ENCODE measurements at regions not wholly inside any gene's neighbourhood (a gene's known extent, or its start where the extent isn't known, plus 50 kb on each side); places are given as distances from the start of the nearest gene placed in this dataset.
A peak's percentile ranks its signal among the peaks of the same experiment; 100 is the strongest.

DNA sequence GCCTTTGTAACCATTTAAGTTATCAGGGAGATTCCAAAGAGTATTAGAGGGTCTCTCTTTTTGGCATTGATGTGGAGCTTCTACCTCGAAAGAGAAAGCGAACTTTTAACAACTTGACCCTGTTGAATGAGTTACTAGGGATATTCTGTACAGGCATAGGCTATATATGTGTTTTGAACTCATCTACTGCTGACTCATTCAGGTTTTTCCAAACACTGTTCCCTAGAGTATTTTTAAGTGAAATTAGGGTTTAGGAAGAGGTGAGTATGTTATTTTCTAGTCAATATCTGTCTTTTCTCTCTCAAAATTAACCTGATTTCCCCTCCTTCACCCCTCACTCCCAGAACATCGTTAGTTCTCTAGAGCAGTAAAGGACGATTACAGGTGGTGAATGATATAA is 228.1 kb upstream of the C2CD4B start:
- in situ Hi-C loops (cut with HindIII; ENCODE audit: low pct_unique_long_range_greater_than_20kb, low sequenced_read_pairs) = no loop called here
- no peak for DNase-seq (ENCODE audit: low read depth in 1 of 2, low spot score in 1 of 2)
- no peak for TF ChIP-seq JUND (IDR thresholded peaks at IDR 0.05; ENCODE audit: low read depth)

DNA sequence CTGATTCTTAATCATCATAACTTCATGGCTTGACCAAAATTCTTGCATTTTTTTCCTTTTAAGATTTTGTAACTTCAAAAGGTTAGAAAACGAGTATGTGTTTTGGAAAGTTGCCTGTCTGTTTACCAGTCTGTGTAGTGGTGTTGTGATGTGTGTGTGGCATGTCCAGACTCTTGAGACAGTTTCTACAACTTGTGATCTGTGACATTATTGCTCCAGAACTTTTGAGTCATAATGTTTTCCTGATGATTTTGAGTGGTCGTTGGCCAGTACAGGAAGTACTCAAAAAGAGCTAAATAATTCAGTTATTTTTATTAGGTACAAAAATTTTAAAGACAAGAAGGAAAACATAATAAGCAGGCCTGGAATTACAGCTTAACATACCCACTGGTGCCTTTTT is 229.0 kb upstream of the C2CD4B start:
- no peak for DNase-seq (ENCODE audit: low read depth in 1 of 2, low spot score in 1 of 2)
- in situ Hi-C loops (cut with HindIII; ENCODE audit: low pct_unique_long_range_greater_than_20kb, low sequenced_read_pairs) = no loop called here
- TF ChIP-seq JUND (IDR thresholded peaks at IDR 0.05; ENCODE audit: low read depth) = no peak

DNA sequence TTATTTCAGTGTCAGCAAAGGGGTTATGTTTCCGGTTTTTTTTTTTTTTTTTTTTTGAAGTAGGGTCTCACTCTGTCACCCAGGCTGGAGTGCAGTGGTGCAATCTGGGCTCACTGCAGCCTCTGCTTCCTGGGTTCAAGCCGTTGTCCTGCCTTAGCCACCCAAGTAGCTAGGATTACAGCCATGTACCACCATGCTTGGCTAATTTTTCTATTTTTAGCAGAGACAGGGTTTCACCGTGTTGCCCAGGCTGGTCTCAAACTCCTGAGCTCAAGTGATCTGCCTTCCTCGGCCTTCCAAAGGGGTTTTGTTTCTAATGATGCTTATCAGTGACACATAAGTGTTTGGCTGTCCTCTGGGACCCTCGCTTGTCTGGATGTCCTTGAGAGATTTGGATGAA is 235.7 kb upstream of the C2CD4B start:
- DNase-seq (ENCODE audit: low read depth in 1 of 2, low spot score in 1 of 2) = no peak
- in situ Hi-C loops (cut with HindIII; ENCODE audit: low pct_unique_long_range_greater_than_20kb, low sequenced_read_pairs) = no loop called here
- TF ChIP-seq JUND (IDR thresholded peaks at IDR 0.05; ENCODE audit: low read depth) = no peak

DNA sequence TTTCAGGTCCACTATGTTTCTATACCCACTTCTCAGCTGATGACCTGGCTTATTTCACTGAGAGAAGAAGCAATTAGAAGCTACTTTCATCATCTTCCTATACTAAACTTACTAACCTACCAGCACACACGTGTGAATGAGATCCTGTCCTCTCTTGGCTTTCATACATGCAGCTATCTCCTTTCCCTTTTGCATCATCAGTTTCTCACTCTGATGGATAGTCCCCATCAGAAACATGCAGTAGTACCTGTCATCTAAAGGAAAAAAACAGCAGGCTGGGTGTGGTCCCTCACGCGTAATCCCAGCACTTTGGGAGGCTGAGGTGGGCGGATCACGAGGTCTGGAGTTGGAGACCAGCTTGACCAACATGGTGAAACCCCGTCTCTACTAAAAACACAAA is 237.6 kb upstream of the C2CD4B start:
- no peak for TF ChIP-seq JUND (IDR thresholded peaks at IDR 0.05; ENCODE audit: low read depth)
- in situ Hi-C loops (cut with HindIII; ENCODE audit: low pct_unique_long_range_greater_than_20kb, low sequenced_read_pairs) = no loop called here
- DNase-seq (ENCODE audit: low read depth in 1 of 2, low spot score in 1 of 2) = no peak

DNA sequence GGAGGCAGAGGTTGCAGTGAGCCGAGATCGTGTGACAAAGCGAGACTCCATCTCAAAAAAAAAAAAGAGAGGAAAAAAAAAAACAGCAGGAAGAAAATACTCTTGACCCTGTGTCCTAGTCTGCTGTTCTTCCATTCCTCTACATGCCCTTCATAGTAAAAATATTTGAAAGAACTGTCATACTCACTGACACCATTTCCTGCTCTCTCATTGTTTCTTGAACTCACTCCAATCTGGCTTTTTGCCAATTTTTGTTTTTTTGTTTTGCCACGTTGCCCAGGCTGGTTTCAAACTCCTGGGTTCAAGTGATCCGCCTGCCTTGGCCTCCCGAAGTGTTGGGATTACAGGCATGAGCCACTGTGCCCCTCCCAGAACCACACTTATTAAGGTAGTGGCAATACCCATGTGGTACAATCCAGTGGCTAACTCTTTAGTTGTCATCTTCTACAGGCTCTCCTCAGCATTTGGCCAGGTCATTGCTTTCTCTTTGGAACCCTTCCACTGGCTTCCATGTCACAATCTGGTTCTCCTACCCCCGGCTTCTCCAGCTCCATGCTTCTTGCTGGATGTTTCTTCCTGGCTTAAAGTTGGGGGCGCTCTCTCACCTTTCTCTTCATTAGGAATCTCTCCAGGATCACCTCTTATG is 238.2 kb upstream of the C2CD4B start:
- DNase-seq (ENCODE audit: low read depth in 1 of 2, low spot score in 1 of 2) = peak in 1 of 2 experiments; percentile 25
- in situ Hi-C loops (cut with HindIII; ENCODE audit: low pct_unique_long_range_greater_than_20kb, low sequenced_read_pairs) = no loop called here
- no peak for TF ChIP-seq JUND (IDR thresholded peaks at IDR 0.05; ENCODE audit: low read depth)

DNA sequence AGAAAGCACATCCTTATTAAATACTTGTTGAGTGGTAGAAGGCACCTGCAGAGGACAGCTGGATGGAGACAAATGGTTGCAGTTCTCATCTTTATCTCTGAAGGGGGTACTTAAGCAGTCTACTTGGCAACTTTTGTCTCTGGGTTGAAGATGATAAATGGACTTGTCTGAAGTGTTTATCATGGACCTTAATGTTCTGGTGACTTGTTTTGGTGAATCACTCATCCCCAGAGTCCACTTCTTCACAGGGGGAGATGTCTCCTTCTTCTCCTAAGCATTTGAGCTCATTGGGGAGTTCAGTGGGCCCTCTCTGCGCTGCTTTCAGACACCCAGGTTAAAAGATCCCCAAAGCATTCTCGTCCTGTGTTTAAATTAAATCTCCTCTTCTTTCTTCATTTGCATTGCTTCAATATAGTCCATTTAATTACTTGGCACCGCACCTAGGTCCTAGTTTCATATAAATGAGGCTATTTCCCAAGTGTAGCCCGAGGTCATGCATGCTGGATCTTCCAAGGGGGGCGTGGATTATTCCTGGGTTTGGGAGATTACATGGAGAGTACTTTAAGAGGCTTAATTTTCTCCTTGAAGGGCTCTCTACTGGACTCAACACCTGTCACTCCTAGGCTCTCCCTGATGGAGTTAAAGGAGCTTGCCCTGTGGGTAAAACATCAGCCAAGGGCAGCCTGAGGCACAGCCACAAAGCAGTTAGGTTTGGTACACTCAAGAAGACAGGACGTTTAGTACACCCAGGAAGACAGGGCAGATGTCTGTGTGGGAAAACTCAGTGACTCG is 239.3 kb upstream of the C2CD4B start:
- no peak for DNase-seq (ENCODE audit: low read depth in 1 of 2, low spot score in 1 of 2)
- in situ Hi-C loops (cut with HindIII; ENCODE audit: low pct_unique_long_range_greater_than_20kb, low sequenced_read_pairs) = no loop called here
- TF ChIP-seq JUND (IDR thresholded peaks at IDR 0.05; ENCODE audit: low read depth) = no peak

DNA sequence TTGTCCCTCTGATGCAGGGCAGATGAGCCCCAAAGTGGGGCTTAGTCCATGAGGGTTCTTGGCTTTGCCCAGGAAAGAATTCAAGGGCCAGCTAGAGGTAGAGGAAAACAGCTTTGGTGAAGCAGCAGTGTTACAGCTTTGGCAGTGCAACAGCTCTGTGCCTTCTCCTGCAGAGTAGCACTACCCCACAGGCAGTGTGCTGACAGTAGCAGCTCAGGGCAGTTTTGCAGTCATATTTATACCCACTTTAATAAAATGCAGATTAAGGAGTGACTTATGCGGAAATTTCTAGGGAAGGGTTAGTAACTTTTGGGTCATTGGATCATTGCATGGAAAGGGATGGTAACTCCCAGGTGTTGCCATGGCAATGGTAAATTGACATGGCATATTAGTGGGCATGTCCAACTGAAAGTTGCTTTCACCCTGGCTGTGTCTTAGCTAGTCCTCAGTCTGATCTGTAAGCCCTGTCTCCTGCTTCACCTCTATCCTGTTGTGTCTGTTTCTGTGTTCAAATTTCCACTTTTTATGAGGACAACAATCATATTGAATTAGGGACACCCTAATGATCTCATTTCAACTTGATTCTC is 241.3 kb upstream of the C2CD4B start:
- in situ Hi-C loops (cut with HindIII; ENCODE audit: low pct_unique_long_range_greater_than_20kb, low sequenced_read_pairs) = no loop called here
- TF ChIP-seq JUND (IDR thresholded peaks at IDR 0.05; ENCODE audit: low read depth) = no peak
- DNase-seq (ENCODE audit: low read depth in 1 of 2, low spot score in 1 of 2) = no peak

DNA sequence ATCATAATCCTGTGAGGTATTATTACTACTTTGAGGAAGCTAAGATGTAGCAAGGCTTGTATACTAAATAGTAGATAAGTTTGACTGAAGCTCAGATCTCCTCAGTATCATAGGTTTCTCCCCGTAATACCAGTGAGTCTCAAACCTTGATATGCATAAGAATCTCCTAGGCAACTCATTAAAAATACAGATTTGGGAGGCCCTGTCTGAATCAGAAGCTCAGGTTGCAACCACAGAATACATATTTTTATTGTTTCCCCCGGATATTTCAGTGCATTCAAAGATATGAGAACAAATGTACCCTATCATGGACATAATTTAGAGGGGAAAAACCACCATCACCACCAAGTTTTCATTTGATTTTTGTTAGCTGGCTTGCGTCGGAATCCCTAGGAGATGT is 242.1 kb upstream of the C2CD4B start:
- TF ChIP-seq JUND (IDR thresholded peaks at IDR 0.05; ENCODE audit: low read depth) = no peak
- in situ Hi-C loops (cut with HindIII; ENCODE audit: low pct_unique_long_range_greater_than_20kb, low sequenced_read_pairs) = no loop called here
- DNase-seq (ENCODE audit: low read depth in 1 of 2, low spot score in 1 of 2) = no peak

DNA sequence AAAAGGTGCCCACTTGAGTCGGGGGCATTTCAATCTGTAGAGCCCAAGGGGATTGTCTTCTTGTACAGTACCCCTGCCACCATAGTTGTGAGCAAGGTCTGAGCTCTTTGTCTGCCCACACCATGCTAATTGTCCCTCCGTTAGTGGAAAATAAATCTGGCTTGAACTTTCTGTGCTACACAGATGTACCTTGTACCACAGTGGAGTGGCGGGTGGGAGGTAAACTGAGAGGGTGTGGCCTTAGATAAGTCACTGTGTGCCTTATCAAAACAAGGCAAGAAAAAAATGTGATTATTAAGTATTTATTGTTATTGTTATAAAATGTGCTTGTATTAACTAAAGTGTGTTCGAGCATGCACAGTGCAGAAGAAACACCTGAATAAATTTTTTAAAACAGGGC is 242.9 kb upstream of the C2CD4B start:
- in situ Hi-C loops (cut with HindIII; ENCODE audit: low pct_unique_long_range_greater_than_20kb, low sequenced_read_pairs) = no loop called here
- no peak for TF ChIP-seq JUND (IDR thresholded peaks at IDR 0.05; ENCODE audit: low read depth)
- no peak for DNase-seq (ENCODE audit: low read depth in 1 of 2, low spot score in 1 of 2)

DNA sequence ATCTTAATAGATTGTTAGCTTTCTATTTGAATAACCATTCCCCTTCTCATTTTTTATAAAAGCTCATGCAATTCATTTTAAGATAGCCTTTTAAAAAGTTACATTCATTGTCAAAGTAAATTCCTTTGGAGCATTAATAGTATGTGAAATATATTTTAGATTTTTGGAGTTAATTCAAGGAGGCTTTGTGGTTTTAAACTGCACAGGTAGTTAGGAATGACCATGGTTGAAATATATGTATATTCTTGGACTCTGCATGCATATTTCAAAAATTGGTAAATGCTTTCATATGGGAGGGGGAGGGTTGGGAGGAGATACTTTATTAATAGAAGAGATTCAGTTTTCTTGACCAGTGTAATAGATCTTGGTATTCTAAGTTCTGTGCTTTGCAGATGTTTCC is 244.4 kb upstream of the C2CD4B start:
- in situ Hi-C loops (cut with HindIII; ENCODE audit: low pct_unique_long_range_greater_than_20kb, low sequenced_read_pairs) = no loop called here
- DNase-seq (ENCODE audit: low read depth in 1 of 2, low spot score in 1 of 2) = no peak
- TF ChIP-seq JUND (IDR thresholded peaks at IDR 0.05; ENCODE audit: low read depth) = no peak

DNA sequence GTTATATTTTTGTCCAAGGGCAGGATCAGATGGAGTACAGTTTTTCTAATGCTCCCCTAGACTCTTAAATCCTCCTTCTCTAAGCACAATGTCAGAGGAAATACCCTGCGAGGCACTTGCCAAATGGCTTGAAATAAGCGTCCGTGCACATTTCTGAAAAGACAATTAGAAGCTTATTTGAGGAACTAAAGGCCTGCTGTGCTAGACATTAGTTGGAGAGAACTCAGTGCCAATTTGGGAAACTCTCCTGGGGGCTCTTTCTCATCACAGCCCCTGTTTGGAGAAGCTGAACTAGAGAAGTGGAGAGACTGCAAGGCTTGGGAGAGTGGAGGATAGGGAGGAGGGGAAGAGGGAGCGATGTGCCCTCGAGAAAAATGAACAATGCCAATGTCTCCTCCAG is 247.6 kb upstream of the C2CD4B start:
- no peak for TF ChIP-seq JUND (IDR thresholded peaks at IDR 0.05; ENCODE audit: low read depth)
- no peak for DNase-seq (ENCODE audit: low read depth in 1 of 2, low spot score in 1 of 2)
- in situ Hi-C loops (cut with HindIII; ENCODE audit: low pct_unique_long_range_greater_than_20kb, low sequenced_read_pairs) = no loop called here

DNA sequence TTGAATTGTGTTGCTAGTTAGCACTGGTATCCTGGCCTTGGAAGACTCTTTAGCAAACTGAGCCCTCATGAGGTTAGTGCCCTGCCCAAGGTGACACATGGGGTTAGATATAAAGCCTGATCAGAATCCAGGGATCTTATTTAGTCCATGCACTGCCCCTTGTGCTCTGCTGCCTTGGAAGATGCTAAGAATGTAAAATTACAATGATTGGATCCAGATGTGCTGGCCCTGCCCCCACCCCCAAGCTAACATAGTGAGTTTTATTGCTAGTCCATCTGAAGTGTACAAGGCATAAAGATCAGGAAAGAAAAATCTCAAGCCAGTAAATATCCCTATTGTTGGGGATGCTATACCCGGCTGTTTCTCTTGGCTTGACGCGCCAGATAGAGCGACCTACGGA is 248.1 kb upstream of the C2CD4B start:
- no peak for TF ChIP-seq JUND (IDR thresholded peaks at IDR 0.05; ENCODE audit: low read depth)
- DNase-seq (ENCODE audit: low read depth in 1 of 2, low spot score in 1 of 2) = no peak
- in situ Hi-C loops (cut with HindIII; ENCODE audit: low pct_unique_long_range_greater_than_20kb, low sequenced_read_pairs) = no loop called here

DNA sequence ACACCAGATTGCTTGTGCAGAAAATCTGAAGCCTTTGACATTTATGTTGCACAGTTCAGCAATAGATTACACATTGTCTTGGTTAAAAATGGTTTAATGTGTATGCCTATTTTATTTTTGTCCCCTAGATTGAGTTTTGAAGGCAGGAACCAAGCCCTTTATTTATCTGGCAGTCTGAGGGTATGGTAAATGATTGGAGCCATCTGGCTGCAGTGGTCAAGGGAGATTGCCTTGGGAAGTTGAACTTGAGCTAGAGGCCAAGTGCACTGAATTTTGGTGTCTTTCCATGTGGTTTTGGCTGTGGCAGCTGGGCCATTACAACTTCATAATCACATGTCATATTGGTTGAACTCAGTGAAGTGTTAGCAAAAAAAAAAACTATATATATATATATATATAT is 248.7 kb upstream of the C2CD4B start:
- in situ Hi-C loops (cut with HindIII; ENCODE audit: low pct_unique_long_range_greater_than_20kb, low sequenced_read_pairs) = no loop called here
- TF ChIP-seq JUND (IDR thresholded peaks at IDR 0.05; ENCODE audit: low read depth) = no peak
- no peak for DNase-seq (ENCODE audit: low read depth in 1 of 2, low spot score in 1 of 2)
